ENCODE measurements at regions not wholly inside any gene's neighbourhood (a gene's known extent, or its start where the extent isn't known, plus 50 kb on each side); places are given as distances from the start of the nearest gene placed in this dataset.

DNA sequence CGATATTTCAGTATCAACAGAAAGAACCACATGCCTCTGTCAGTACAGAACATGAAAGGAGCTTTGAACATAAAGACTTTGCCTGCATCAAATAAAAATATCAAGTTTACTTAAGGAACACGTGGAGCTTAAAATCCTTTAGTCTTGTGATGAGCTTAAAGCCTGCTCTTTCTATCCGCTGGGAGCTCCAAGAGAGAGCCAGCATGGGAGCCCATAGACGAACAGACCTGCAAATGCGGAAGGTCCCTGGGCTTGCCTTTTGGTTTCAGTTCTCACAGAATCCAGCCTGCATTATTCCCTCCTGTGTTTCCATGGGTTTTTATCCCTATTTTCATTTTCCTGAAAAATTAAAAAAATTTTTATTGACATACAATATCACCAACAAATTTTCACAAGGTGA, 530.6 kb upstream of the RGMA start:
- no peaks in the 10 kb centered on the region for H3K4me1 ChIP-seq (ENCODE audit: insufficient read depth, low read length, poor library complexity, severe bottlenecking)
- H3K4me2 ChIP-seq (ENCODE audit: low read depth, low read length, poor library complexity, severe bottlenecking), result no peak overlapping the region
- H4K20me1 ChIP-seq (ENCODE audit: insufficient read depth, low read length, poor library complexity, severe bottlenecking), result no peaks in the 10 kb centered on the region
- H3K4me3 ChIP-seq (ENCODE audit: low read length, poor library complexity, severe bottlenecking), result no peak overlapping the region
- H3K9ac ChIP-seq (ENCODE audit: low read depth, low read length, poor library complexity, severe bottlenecking), result no peak overlapping the region
- H3K79me2 ChIP-seq (ENCODE audit: insufficient read depth, low read length), result no peaks in the 10 kb centered on the region
- H3F3A ChIP-seq (ENCODE audit: low read depth), result no peaks in the 10 kb centered on the region
- no peaks in the 10 kb centered on the region for H3K9me3 ChIP-seq (ENCODE audit: insufficient read depth, low read depth, low read length)
- H2AFZ ChIP-seq (ENCODE audit: low read length), result no peak overlapping the region
- H3K9me2 ChIP-seq (replicated peaks; ENCODE audit: low read depth, low read length), result no peaks in the 10 kb centered on the region
- TF ChIP-seq, protein P1, sequence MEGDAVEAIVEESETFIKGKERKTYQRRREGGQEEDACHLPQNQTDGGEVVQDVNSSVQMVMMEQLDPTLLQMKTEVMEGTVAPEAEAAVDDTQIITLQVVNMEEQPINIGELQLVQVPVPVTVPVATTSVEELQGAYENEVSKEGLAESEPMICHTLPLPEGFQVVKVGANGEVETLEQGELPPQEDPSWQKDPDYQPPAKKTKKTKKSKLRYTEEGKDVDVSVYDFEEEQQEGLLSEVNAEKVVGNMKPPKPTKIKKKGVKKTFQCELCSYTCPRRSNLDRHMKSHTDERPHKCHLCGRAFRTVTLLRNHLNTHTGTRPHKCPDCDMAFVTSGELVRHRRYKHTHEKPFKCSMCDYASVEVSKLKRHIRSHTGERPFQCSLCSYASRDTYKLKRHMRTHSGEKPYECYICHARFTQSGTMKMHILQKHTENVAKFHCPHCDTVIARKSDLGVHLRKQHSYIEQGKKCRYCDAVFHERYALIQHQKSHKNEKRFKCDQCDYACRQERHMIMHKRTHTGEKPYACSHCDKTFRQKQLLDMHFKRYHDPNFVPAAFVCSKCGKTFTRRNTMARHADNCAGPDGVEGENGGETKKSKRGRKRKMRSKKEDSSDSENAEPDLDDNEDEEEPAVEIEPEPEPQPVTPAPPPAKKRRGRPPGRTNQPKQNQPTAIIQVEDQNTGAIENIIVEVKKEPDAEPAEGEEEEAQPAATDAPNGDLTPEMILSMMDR (conservative IDR thresholded peaks at IDR 0.05; ENCODE audit: low read length), result no peak
- no peak for TF ChIP-seq EZH2phosphoT487 (IDR thresholded peaks at IDR 0.05; ENCODE audit: borderline replicate concordance)
- H3K36me3 ChIP-seq (ENCODE audit: insufficient read depth, low read length), result no peaks in the 10 kb centered on the region
- H3K27me3 ChIP-seq (ENCODE audit: insufficient read depth, low read length, poor library complexity, severe bottlenecking), result no peaks in the 10 kb centered on the region

DNA sequence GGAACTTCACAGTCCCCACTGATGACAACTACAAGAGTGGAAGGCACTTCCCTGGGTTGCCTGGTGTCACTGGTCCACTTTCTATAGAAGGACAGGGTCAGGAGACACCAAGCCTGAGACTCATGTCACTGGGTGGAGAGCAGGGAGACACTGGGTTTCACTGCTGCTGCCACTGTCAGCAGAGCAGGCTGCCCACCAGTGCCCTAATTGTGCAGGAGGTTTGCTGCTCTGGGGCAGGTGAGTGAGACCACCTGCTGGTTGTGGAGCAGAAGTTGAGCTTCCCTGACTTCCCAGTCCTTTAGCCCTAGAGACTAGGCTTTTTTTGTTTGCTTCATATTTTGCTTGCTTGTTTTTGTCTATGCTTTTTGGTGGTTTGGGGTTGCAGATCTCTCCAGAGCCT, 528.4 kb upstream of the RGMA start:
- H3K36me3 ChIP-seq (ENCODE audit: insufficient read depth, low read length), result no peaks in the 10 kb centered on the region
- H4K20me1 ChIP-seq (ENCODE audit: insufficient read depth, low read length, poor library complexity, severe bottlenecking), result no peaks in the 10 kb centered on the region
- no peak overlapping the region for H3K4me3 ChIP-seq (ENCODE audit: low read length, poor library complexity, severe bottlenecking)
- TF ChIP-seq EZH2phosphoT487 (IDR thresholded peaks at IDR 0.05; ENCODE audit: borderline replicate concordance), result no peak
- TF ChIP-seq, protein P1 (conservative IDR thresholded peaks at IDR 0.05; ENCODE audit: low read length), result peak; percentile 43
- H2AFZ ChIP-seq (ENCODE audit: low read length), result no peak overlapping the region
- no peaks in the 10 kb centered on the region for H3F3A ChIP-seq (ENCODE audit: low read depth)
- H3K9me3 ChIP-seq (ENCODE audit: insufficient read depth, low read depth, low read length), result no peaks in the 10 kb centered on the region
- H3K27me3 ChIP-seq (ENCODE audit: insufficient read depth, low read length, poor library complexity, severe bottlenecking), result no peaks in the 10 kb centered on the region
- H3K9me2 ChIP-seq (replicated peaks; ENCODE audit: low read depth, low read length), result no peaks in the 10 kb centered on the region
- H3K4me2 ChIP-seq (ENCODE audit: low read depth, low read length, poor library complexity, severe bottlenecking), result no peak overlapping the region
- H3K79me2 ChIP-seq (ENCODE audit: insufficient read depth, low read length), result no peaks in the 10 kb centered on the region
- no peak overlapping the region for H3K9ac ChIP-seq (ENCODE audit: low read depth, low read length, poor library complexity, severe bottlenecking)
- H3K4me1 ChIP-seq (ENCODE audit: insufficient read depth, low read length, poor library complexity, severe bottlenecking), result no peaks in the 10 kb centered on the region

DNA sequence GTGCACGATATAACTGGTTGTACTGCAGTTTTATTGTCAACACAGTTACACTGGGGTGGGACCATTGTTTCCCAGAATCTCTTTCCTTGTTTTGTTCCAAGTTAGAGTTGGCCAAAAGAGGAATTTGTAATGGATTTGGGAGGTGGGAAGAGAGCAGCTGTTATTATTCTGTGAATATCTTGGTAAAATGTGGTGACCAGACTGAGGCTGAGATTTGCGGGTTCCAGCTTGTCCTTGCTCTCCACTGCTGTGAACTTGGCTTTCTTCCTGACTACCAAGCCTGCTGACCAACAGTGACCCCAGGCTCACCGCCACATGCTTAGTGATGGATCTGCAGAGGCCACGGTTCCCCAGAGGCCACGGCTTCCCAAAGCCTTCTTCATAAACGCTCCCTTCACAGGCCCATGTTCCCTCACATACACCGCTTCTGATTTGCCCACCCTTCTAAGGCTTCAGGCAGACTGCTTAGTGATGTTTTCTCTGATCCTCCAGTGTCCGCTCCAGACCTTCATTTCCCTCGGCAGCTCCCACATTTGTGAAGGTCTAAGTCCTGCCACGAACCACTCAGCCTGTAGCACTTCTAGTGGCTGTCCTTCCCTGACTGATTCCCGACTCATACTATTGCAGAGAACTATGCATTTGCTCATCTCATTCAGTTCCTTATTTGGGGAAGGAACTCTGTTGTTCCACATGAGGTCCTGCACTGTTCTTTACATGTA, 525.5 kb upstream of the RGMA start:
- H3K36me3 ChIP-seq (ENCODE audit: insufficient read depth, low read length), result no peaks in the 10 kb centered on the region
- H4K20me1 ChIP-seq (ENCODE audit: insufficient read depth, low read length, poor library complexity, severe bottlenecking), result no peaks in the 10 kb centered on the region

More for the DNA sequence above, 525.5 kb upstream of the RGMA start:
- Histone ChIP-seq H3F3A (ENCODE audit: low read depth) (no peaks in the 10 kb centered on the region), H2AFZ (ENCODE audit: low read length) (no peak overlapping the region), H3K4me1 (ENCODE audit: insufficient read depth, low read length, poor library complexity, severe bottlenecking) (no peaks in the 10 kb centered on the region), H3K4me2 (ENCODE audit: low read depth, low read length, poor library complexity, severe bottlenecking) (no peak overlapping the region), H3K9ac (ENCODE audit: low read depth, low read length, poor library complexity, severe bottlenecking) (no peak overlapping the region), H3K9me3 (ENCODE audit: insufficient read depth, low read depth, low read length) (no peaks in the 10 kb centered on the region), H3K79me2 (ENCODE audit: insufficient read depth, low read length) (no peaks in the 10 kb centered on the region), H3K27me3 (ENCODE audit: insufficient read depth, low read length, poor library complexity, severe bottlenecking) (no peaks in the 10 kb centered on the region), H3K4me3 (ENCODE audit: low read length, poor library complexity, severe bottlenecking) (no peak overlapping the region), H3K9me2 (replicated peaks; ENCODE audit: low read depth, low read length) (no peaks in the 10 kb centered on the region)
- TF ChIP-seq, protein P1 (conservative IDR thresholded peaks at IDR 0.05; ENCODE audit: low read length), result no peak
- TF ChIP-seq EZH2phosphoT487 (IDR thresholded peaks at IDR 0.05; ENCODE audit: borderline replicate concordance), result no peak

All from Loucy (cell line).